ENCODE measurements at regions not wholly inside any gene's neighbourhood (a gene's known extent, or its start where the extent isn't known, plus 50 kb on each side); places are given as distances from the start of the nearest gene placed in this dataset.
"Not testable (repeated sequence)": the region's sequence is repeated elsewhere in the genome, so short reads cannot be mapped to it uniquely, and the experiment has no call there.

DNA sequence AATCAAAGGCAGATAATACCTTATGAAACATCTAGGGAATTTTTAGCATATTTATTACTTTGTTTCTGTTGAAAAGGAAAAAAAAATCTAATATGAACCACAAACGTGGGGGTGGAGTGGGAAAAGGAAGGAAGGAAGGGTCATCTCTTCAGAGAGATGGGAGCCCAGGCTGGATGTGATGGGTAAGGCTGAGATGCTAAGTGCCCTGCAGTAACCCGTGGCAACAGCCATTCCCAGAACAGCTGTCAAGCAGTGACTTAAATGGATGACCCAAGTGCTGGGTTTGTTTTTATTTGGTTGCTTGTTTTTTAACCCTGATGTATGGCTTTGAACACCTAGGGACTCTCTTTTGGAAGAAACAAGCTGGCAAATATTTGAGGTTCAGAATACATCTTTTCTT, 50.7 kb upstream of the KLF7 start:
- DNase-seq (ENCODE audit: low read depth in 2 of 2) = no peak

DNA sequence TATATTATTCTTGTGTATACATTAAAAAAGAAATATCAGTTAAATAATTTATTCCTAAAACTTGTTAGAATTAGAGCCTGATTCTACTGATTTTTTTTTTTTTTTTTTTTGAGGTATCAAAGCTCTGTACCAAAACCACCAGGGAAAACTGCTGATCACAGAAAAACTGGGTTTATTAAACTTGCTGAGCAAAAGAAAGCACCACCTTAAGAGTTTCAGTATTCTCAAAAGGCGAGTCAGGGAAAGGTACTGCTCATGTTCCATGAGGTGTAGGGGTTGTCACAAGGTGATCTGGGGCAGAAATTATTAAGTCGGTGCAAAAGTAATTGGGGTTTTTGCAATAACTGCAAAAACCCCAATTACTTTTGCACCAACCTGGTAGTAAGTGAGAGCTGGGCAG, 51.7 kb upstream of the KLF7 start:
- DNase-seq (ENCODE audit: low read depth in 2 of 2) = no peak

DNA sequence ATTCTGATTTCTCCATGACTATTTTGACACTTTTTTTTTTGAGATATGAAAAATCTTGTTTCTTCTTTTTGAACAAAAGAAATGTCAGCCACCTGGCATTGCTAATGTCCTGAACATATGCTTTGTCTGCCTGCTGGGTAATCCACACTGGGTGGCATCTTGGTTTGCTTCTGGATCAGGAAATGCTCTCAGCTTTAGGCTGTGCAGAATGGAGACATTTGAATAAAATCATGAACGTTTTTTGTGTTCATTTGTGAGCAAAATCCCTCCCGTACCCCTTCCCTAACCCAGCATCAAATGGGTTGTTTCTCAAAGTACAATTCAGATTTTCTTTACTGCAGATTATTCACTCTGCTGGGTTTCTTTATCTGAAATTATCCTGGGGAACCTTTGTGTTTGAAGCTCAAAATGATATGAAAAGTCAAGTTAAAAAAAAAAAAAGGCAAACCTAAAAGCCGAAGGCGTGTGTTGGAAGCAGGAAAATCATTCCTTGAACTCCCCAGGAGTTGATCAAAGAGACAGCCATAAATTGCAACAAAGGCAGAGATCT, 53.4 kb upstream of the KLF7 start:
- DNase-seq (ENCODE audit: low read depth in 2 of 2) = no peak

DNA sequence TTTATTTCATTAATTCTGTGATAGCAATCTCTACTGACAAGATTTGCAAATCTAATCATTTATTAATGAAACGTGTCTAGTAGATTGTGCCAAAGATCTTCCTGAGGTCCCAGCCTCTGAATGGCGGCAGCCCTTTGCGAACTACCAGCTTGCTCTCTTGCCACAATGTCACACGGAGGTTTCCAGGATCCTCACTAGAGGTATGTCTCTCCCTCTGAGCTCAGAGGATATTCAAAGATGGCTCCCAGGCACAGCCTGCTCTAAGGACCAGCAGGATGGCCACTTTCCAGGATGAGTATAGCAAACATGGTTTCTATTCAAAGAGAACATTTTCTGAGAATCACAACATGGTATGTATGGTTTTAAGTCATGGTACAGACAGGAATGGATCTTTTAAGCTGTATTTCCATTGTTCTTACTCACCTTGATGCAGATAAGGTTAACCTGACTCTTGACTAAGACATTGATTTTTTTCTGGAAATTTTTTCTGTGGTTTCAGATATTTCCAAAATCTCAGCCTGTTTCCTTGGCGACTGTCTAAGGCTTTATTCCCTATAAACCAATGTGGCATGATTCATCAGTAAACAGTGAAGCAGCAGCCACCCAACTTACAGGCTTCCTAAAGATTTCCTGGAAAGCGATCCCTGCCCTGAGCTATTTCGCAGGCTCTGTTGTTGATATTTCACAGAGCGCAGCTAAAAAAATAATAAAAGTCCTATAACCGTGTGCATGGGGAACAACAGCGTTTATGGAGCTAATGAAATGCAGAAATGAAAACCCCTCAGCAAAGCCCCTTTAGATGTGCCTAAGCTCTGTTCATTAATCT, 54.1 kb upstream of the KLF7 start:
- no peak for DNase-seq (ENCODE audit: low read depth in 2 of 2)

DNA sequence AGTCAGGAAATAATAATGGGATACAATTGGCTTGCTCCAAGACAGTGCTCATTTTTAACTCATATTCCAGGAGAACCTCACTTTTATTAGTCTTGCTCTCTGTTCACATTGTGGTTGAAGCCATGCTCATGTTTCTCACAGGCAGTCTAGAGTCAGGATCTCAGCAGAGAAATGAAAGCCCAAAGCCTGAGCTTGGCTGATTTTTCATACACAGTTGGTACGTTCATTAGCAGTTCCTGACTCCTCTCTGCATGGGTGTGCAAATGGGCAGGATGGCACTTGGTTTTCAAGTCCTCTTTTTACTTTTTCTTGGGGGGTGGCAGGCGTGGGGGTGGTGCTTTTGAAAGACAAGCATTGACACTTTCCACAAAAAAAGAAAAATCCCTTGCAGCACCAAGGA, 56.0 kb upstream of the KLF7 start:
- DNase-seq (ENCODE audit: low read depth in 2 of 2) = no peak

DNA sequence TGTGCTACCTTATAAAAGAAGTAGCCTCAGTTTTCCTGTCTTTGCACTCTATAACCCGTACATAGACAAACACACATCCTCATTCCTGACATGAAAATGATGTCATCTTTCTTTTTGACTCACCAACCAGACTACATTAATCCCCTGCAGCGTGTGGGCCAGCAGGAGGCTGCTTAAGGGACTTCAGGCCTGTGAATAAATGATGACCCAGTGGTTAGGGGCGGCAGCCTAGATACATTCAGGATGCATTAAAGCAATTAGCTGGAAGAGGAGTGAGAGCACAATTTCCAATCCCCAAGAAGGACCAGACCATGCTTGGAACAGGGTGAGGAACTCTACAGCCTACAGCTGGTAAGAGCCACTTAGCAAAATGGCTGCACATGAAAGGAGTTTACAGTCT, 57.3 kb upstream of the KLF7 start:
- no peak for DNase-seq (ENCODE audit: low read depth in 2 of 2)

DNA sequence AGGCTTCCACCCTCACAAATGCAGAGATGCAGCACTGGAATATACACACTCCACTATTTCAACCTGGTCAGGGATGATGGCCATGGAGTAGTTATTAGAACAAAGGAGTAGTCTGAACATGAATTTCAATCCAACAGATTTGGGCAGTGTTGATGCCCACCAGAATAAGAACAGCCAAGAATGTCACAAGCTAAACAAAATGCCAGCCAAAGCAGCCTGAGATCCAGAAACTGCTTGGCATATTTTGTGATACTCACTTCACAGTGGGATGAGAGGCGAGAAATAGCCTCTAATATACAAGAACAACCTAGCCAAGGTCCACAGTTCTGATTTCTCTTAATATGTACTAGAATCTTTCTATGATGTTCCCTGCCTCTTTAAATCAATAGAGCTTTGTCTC, 58.6 kb upstream of the KLF7 start:
- no peak for DNase-seq (ENCODE audit: low read depth in 2 of 2)

DNA sequence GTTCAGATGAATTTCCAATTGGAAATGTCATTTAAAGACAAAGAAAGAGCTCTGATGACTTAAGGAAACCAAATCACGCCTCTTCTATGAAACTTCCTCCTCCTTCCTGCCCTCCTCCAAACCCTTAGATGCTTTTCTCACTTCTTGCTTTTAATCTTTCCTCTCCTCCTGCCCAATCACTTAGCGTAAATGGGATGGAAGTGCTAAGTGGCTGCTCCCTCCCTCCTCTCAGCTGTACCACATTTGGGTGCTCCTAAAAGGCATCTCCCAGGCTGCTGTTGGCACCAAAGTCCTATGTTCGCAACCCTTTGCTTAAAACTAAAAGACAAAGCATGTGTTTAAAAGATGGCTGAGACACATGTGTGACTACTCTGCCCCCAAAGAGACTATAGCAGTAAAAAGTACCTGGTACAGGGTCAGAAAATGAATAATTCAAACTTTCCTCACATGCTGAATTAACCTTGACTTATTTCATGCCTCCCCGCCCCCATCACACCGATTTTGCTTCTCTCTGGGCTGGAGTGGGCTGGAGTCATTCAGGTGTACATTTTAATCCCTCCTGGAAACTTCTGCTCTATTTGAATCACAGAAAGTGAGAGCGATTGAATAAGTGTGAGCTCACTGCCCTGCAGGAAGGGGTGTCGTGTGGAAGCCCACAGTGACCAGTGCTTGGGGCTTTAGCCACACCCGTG, 59.2 kb upstream of the KLF7 start:
- DNase-seq (ENCODE audit: low read depth in 2 of 2) = no peak

DNA sequence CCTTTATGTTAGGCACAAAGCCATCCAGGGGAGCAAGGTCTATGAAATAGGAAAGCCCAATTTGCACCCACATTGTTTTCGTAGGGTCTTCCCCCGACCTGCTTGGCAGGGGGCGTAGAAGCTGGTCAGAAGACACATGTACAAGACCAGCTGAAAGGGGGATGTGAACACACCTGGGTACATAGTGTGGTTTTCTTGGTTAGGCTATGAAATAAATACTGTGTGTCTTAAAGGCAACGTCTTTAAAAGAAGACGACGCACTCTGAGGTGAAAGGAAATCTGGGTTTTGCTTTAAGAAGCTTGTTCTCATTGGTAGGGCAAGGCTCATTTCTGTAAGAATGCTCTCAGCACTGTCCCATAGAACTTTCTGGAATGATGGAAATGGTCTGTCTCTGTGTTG, 60.0 kb upstream of the KLF7 start:
- no peak for DNase-seq (ENCODE audit: low read depth in 2 of 2)

DNA sequence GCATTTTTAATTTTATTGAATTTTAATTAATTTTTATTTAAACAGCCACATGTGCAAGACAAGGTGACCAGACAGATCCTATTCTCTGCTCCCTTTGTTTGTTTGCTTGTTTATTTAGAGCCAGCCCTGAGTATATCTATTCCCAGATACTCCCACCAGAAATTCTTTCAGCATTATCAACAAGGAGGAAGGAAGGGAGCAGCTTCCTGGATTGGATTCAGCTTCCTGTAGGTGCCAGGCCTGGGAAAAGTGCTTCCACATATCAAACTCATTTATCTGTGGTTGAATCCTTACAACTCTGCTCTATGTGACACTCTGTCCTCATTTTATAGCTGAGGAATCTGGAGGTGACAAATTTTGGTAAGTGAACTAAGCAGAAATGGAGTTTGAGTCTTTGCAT, 60.5 kb upstream of the KLF7 start:
- no peak for DNase-seq (ENCODE audit: low read depth in 2 of 2)

DNA sequence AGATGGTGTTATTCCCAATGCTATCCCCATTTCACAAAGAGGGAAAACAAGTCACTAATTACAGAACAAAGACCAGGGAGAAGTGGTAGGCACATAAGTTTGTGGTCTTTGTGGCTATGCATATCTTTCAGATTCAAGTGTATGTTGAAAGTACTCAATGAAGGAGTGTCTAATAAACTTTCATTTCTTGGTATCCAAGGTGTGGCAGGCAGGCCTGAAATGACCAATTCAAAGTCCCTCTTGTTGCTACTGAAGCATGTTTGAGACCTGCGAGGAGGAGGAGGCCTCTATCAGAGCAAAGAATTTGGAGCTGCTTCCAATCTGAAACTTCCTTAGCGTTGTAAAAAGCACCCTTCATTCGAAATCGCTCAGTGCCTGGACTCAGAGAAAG, 60.9 kb upstream of the KLF7 start:
- no peak for DNase-seq (ENCODE audit: low read depth in 2 of 2)

DNA sequence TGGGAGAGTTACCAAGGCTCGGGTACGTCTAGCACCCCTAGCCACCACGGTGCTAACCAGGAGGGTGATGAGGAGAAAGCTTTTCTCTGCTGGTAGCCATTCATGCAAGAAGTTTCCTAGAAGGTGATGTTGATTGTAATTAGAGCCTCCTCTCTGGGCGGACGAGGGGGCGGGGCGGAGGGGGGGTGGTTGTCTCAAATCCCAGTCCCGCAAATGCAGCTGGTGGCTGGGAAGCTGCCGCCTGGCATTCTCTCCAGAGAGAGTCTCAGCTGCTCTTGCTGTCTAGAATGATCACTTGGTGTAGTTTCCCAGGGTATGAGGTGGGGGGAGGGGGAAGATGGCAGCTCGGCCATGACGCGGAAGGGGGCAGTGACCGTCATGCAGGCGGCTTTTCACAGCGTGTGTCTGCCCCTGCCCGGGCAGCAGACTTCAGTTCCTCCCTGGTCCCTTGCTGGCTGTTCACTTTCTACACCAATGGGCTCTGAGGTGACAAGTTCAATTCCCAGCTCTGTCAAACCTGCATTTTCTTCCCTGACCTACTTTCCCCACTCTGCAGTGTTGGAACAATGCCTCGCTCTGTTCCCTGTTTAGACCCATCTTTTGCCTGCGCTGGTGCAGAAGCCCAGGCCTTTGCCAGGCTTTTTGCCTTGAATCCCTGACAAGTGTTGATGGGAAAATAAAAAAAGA, 61.5 kb upstream of the KLF7 start:
- DNase-seq (ENCODE audit: low read depth in 2 of 2) = no peak

DNA sequence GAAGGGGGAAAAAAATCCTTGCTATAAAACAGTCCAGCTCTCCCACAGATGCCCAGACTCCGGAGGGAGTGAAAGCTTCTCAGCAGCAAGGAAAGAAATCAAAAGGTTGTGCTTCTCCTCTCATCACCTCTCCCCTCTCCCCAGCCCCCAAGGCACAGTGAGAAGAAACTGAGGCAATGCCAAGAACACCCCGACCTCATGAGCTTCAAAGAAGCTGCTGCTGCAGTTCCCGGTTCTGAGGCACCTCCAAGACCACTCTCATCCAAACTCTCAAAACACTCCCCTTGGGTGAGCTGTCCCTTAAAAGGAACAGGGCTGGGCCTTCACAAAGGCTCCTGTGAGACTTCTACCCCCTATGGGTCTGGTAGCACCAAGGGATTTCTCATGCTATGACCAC, 62.0 kb upstream of the KLF7 start:
- DNase-seq (ENCODE audit: low read depth in 2 of 2) = no peak

DNA sequence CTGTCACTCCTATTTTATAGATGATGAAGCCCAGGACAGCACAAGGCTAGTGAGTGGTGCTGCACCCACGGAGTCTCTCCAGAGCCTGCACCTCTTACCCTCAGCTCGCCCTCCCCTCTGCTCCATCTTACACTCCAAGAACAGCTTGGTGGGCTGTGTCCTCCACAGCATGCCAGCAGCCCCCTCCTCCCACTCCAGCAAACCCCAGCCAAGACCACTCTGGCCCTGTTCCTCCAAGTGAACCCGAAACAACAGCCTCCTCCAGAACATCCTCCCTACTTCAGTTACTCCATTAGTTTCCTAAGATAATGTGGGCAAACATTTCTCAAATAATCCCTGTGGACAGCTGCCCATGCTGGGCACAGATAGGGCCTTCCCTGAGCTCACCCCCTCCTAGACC, 62.7 kb upstream of the KLF7 start:
- DNase-seq (ENCODE audit: low read depth in 2 of 2) = no peak

DNA sequence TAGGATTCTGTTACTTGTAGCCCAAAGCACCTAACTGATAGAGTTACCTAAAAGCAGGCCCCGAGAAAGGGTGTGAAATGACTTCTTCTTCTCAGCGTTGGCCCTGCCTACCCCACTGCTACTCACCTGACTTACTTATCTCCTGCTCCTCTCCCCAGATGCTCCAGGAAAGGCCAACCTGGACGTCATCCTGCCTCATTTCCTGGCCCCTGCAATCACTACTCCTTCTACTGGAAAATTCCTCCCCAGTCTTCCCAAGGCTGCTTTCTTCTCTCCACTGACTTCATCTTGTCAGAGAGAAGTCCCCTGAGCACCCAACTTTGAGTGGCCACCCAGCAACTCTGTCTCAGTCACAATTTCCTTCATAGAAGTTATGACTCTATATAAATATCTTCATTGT, 63.4 kb upstream of the KLF7 start:
- DNase-seq (ENCODE audit: low read depth in 2 of 2) = no peak

DNA sequence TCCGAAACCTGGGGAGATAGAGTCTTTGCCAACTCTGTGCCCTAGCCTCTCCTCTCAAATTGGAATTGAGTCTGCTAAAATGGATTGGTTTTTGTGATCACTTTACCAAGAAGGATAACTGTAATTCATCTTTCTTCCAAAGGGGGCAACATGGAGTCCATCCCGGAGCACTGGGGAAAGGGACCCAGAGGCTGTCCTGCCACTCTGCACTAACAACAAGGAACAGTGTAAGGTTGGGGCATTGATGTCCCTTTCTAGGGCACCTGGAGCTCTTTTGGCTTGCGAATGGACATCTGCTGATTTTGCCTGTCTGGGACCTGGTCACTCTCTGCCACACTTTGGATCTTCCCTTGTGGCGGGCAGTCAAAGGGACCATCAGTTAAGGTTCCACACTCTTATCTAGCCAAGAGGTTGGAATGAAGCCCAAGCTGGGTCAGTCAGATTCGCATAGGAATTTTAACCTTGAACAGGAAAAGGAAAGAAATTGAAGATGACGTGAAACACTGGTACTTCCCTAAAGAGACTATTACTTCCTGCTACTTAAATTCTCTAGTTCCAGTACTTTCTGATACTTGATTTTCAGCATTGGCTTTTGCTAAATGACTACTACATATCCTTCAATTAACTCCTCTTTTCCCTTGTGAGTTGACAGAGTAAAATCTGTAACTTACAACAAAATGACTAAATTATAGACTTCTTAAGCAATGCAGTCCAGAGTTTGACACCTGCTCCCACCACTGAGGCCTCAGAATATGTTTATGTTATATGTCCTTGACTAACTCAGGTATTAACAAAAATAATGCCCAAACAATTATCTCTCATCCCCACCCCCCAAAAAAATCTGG, 64.7 kb upstream of the KLF7 start:
- DNase-seq (ENCODE audit: low read depth in 2 of 2) = no peak

DNA sequence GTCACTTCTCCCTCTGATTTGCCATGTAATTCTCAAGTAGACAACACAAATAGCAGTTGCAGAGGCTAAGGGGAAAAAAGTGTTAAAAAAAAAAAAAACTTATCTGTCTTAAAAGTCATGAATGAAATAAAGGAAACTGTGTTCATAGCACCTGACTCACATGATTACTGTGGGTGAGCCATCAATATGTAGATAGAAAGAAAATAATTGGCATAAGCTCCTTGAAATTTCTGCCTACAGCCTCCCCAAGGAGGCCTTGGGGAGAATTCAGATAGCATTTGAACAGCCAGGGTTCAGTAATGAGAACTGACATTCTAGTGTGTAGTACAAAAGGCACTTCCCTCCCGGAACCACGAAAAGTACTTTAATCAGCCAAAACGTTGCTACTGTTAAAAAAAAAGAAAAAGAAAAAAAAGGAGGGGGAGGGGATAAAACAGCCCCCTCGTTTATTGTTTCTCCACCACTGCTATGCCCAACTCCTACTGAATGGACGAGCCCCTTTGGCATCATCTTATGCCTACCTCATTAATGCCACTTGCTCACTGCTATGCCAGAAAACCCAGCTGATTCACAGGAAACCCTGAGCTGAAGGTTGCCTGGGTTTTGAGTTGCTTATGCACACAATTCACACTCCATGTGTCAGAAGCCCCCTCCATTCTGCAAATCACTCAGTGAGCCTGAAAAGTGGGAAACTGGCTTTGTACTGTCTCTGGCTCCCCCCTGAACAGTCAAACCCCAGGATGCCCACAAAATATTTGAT, 65.5 kb upstream of the KLF7 start:
- DNase-seq (ENCODE audit: low read depth in 2 of 2) = no peak

DNA sequence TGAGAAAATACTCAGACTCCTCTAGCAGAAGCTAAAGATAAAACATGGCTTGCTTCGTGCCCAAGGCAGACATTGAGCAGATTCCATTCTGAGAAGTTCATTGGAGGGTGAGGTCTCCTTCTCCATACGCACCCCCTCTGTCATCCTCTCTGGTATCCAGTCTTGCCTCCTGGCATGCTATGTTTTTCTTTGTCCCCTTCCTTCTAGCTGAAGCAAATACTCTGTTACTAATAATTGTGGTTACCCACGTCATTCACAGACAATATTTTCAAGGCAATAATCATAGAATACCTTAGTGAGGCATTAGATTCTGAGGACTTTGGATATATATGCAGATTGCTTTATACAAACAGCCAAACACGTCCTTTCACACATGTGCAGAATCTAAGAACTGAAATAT, 66.2 kb upstream of the KLF7 start:
- no peak for DNase-seq (ENCODE audit: low read depth in 2 of 2)

DNA sequence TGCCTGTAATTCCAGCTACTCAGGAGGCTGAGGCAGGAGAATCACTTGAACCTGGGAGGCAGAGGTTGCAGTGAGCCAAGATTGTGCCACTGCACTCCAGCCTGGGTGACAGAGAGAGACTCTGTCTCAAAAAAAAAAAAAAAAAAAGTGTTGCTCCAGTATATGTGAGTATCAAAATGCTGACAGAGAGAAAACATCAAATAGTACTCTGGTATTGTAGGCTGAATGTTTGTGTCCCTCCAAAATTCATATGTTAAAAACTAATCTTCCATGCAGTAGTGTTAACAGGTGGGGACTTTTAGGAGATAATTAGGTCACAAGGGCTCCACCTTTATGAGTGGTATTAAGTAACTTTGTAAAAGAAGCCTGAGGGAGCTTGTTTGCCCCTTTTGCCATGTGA, 67.4 kb upstream of the KLF7 start:
- not testable (repeated sequence) for DNase-seq (ENCODE audit: low read depth in 2 of 2)

DNA sequence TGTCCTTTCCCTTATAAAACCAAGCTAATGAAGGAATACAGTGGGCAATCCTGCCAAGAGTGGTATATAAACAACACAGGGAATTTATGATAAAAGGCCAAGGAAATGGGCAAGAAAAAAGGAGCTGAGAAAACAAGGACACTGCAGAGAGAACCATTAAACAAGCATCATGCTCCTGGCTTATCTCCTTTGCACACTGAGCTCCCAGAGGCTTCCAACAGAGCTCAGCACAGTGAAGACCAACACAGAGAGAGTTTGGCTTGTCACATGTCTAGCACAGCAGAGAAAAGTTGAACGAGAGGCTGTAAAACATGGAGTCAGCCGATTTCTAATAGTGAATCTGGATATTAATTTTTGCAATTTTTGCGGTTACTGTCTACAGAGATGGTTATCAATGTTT, 68.0 kb upstream of the KLF7 start:
- DNase-seq (ENCODE audit: low read depth in 2 of 2) = no peak

DNA sequence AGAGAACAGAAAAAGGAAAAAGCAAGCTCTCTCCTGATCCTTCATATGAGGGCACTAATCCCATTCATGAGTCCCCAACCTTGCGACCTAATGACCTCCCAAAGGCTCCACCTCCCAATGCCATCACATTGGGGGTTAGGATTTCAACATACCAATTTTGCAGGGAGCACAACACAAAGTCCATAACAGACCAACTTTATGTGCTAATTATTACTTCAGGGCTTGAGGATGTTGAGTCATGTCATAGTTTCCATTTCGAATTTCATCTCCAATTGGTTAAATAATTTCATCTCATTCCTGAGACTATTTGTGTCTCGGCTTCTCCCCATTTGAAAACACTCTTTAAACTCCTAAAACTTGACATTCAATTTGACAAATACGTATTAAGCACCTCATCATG, 69.9 kb upstream of the KLF7 start:
- DNase-seq (ENCODE audit: low read depth in 2 of 2) = no peak
